Progenitor cell of endocrine pancreas (in vitro differentiated cells): ENCODE measurements at regions not wholly inside any gene's neighbourhood (a gene's known extent, or its start where the extent isn't known, plus 50 kb on each side); places are given as distances from the start of the nearest gene placed in this dataset.

Source experiments
- DNase-seq: peaks from one replicate; pipeline ENCODE4 v3.0.0; 2021; ENCODE audit warnings: low spot score; ENCODE audit not compliant: unreplicated experiment
- H3K27ac Mint-ChIP-seq: 2 replicates; pipeline ENCODE4 v1.8.0; 2021; ENCODE audit warnings: mild to moderate bottlenecking, moderate library complexity, mixed read lengths
- H3K27me3 Mint-ChIP-seq: 2 replicates; pipeline ENCODE4 v1.8.0; 2021; ENCODE audit warnings: mixed read lengths
- H3K36me3 Mint-ChIP-seq: 2 replicates; pipeline ENCODE4 v1.8.0; 2022; ENCODE audit warnings: mixed read lengths; ENCODE audit not compliant: insufficient read depth
- H3K4me1 Mint-ChIP-seq: 2 replicates; pipeline ENCODE4 v1.8.0; 2021; ENCODE audit warnings: low read depth, mixed read lengths
- H3K4me3 Mint-ChIP-seq: 2 replicates; pipeline ENCODE4 v1.8.0; 2021; ENCODE audit warnings: low read depth, mild to moderate bottlenecking, moderate library complexity, mixed read lengths
- H3K9me3 Mint-ChIP-seq: 2 replicates; pipeline ENCODE4 v1.8.0; 2021; ENCODE audit warnings: low read depth, mixed read lengths
- CTCF ChIP-seq: fragments of 200-600 bp; sonication (generic); IDR thresholded peaks from one replicate; pipeline ENCODE4 v1.5.0; 2021; ENCODE audit warnings: antibody characterized with exemption, mild to moderate bottlenecking; ENCODE audit not compliant: unreplicated experiment

GRCh38 chr7:138286846-138287245 is 173.2 kb upstream of the TRIM24 start:
- TF ChIP-seq CTCF: no peak
- Mint-ChIP-seq H3K9me3 (peaks cover 19% of the 10 kb centered on the region), H3K4me1 (no peaks in the 10 kb centered on the region), H3K27me3 (no peaks in the 10 kb centered on the region), H3K4me3 (no peak overlapping the region), H3K36me3 (peaks cover 11% of the 10 kb centered on the region), H3K27ac (no peak overlapping the region)
- no peak for DNase-seq

- Mint-ChIP-seq H3K4me3 (no peak overlapping the region), H3K27me3 (no peaks in the 10 kb centered on the region), H3K36me3 (peaks cover 11% of the 10 kb centered on the region), H3K27ac (no peak overlapping the region), H3K9me3 (peaks cover 19% of the 10 kb centered on the region), H3K4me1 (no peaks in the 10 kb centered on the region)
- no peak for DNase-seq
- TF ChIP-seq CTCF: no peak
Measured at GRCh38 chr7:138287549-138287948, 172.5 kb upstream of the TRIM24 start.

- no peak for TF ChIP-seq CTCF
- Mint-ChIP-seq H3K36me3 (peaks cover 11% of the 10 kb centered on the region), H3K27me3 (no peaks in the 10 kb centered on the region), H3K9me3 (peaks cover 19% of the 10 kb centered on the region), H3K4me3 (no peak overlapping the region), H3K27ac (no peak overlapping the region), H3K4me1 (peaks cover 5% of the 10 kb centered on the region)
- DNase-seq: no peak
Measured at GRCh38 chr7:138289082-138289481, 171.0 kb upstream of the TRIM24 start.

GRCh38 chr7:138289864-138290263 is 170.2 kb upstream of the TRIM24 start:
- no peak overlapping the region for H3K27ac Mint-ChIP-seq
- H3K27me3 Mint-ChIP-seq: no peaks in the 10 kb centered on the region
- no peak overlapping the region for H3K4me3 Mint-ChIP-seq
- TF ChIP-seq CTCF: no peak
- no peak for DNase-seq
- peaks cover 19% of the 10 kb centered on the region for H3K9me3 Mint-ChIP-seq
- peaks cover 11% of the 10 kb centered on the region for H3K36me3 Mint-ChIP-seq
- peaks cover 5% of the 10 kb centered on the region for H3K4me1 Mint-ChIP-seq

- Mint-ChIP-seq H3K27ac (peak overlapping the region; percentile 14), H3K9me3 (peaks cover 19% of the 10 kb centered on the region), H3K27me3 (no peaks in the 10 kb centered on the region), H3K4me3 (no peak overlapping the region), H3K36me3 (peaks cover 11% of the 10 kb centered on the region), H3K4me1 (peaks cover 7% of the 10 kb centered on the region)
- no peak for DNase-seq
- TF ChIP-seq CTCF: no peak
Measured at GRCh38 chr7:138292951-138293350, 167.1 kb upstream of the TRIM24 start.
